Dedifferentiated amniotic fluid mesenchymal stem cell (primary cell): ENCODE measurements at regions not wholly inside any gene's neighbourhood (a gene's known extent, or its start where the extent isn't known, plus 50 kb on each side); places are given as distances from the start of the nearest gene placed in this dataset.

Source experiments
- DNase-seq: peaks from one replicate; pipeline ENCODE4 v3.0.0-alpha.2; 2016; ENCODE audit errors: extremely low spot score

DNA sequence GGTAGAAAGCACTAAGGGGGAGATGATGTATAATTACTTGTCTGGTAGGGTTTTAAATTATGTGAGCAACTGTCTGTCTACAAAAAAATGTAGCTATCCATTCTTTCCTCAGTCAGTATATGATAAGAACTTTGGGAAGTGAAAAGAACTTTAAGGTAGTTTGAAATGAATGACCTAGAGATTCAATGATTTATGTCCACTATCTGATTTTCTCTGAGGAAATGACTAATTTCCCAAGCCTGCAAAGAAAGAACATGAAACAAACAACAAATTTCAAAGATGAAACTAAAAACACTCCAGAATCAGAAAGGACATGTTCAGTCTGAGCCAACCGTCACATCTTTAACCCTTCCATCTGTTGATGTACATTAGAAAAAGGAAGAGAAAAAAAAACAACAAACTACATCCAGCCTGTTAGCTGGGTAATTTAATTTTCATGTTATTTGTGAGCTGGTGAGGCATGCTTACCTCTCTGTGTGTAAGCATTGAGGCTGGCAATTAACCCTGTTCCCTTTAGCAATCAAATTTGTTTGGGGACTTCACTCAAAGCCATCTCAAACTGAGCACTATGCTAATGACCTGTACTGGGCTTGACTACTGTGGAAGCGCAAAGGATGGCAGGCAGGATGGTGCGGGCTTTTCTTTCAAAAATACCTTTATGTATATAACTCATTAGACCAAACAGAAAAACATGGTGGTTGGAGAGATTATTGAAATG, 220.1 kb downstream of the TUSC7 start:
- DNase-seq: no peak

DNA sequence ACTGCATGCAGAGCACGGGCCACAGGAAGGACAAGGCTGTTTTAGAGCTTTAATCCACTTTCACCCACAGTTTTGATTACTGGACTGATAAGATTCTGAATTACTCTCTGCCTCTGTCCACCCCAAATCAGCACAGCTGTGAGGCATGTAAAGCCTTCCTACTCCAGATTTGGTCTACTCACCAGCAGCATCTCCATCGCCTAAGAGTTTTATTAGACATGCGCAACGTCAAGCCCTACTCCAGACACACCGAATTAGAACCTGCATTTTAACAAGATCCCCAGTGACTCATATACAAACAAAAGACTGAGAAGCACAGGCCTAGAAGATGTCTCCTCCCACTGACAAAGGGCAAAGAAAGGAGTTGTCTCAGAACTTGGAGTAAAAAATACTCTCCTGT, 221.2 kb downstream of the TUSC7 start:
- no peak for DNase-seq

DNA sequence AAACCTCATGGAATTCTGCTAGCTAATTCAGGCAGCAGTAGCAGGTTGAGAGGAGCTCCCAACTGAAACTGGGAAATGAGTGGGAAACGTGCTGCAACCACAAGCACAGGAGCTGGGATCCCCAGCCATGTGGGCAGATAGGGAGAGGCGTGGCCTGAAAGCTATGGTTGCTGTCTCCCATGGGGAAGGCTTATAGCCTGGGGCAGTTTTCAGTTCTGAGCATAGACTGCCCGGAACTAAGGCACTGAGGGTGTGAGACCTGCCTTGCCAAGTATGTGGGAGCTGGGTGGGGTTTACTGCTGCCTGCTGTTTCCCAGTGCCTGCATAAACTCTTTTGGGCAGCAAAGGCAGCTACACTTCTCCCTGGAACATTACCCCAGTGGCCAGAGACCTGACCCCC, 229.5 kb downstream of the TUSC7 start:
- DNase-seq: no peak

DNA sequence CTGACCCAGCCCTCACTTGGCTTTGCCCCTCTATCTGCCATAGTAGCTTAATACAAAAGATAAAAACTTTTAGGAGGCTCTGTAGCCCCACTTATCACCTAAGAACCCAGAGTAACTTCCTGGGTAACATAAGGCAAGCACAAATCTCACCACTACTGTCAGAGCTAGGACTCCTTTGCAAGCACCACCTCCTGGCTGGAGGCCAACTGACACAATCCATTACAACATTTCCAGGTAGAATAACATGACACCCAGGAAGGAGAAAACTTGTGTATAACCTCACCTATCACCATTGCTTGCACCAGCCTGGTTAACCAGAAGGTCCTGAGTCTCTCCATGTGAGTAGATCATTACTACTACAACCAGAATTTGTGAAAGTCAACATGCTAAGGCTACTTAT, 230.0 kb downstream of the TUSC7 start:
- DNase-seq: no peak

DNA sequence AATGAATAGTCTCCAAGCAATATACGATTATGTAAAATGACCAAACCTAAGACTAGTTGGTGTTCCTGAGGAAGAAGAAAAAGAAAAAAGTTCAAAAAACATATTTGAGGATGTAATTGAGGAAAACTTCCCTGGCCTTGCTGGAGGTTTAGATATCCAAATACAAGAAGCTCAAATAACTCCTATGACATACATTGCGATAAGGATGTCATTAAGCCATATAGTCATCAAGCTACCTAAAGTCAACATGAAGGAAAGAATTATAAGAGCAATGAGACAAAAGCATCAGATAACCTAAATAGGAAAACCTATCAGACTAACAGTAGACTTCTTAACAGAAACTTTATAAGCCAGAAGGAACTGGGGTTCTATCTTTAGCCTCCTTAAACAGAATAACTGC, 231.1 kb downstream of the TUSC7 start:
- no peak for DNase-seq

DNA sequence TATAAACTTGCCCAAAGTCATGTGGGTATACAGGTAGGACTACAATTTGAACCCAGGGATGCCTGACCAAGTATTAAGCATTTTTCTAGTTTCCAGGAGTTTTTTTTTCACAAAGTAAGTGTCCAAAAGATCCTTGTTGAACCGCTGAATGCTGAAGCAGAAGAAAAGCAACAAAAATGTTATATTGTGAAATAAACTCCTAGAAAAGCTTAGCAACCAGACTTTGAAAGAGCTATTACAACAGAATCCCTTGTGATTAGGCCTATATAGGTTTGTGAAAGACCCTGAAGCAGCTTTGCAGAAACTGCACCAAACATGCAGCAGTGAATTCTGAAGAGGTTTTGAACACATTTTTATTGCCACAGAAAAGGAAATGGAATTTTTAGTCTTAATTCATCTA, 236.8 kb downstream of the TUSC7 start:
- DNase-seq: no peak

DNA sequence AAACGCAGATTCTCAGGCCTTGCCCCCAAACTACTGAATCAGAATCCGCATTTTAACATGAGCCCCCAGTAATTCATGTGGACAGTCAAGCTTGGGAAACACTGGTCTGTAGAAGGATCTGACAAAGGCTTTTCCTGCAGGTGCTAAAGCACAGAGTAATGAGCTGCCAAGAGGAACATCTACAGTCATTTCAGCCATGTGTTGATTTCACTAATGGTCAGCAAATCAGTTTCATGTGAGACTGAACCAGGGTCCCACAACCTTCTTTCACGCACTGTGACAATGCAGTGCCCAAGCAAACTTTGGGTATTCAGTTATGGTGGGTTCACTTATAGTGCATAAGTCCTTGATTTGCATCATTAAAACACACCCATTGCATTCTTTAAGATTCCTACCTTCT, 237.6 kb downstream of the TUSC7 start:
- DNase-seq: no peak

DNA sequence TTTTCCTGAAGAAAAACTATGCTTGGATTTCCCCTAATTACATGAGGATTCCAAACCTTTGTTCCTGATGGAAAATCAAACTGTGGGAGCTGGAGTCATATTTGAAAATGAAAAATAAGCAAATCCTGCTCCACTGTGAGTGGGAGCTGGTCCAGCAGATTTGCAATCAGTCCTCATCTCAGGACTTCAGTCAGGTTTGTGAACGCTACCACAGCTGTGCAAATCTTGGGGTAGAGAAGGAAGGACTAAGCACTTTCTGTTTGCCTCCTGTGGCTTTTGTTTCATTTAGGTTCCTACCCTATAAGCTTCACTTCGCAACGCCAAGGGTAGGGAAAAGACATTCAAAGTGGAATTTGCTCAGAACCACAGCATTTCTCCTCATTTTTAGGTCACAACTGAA, 238.2 kb downstream of the TUSC7 start:
- DNase-seq: no peak

DNA sequence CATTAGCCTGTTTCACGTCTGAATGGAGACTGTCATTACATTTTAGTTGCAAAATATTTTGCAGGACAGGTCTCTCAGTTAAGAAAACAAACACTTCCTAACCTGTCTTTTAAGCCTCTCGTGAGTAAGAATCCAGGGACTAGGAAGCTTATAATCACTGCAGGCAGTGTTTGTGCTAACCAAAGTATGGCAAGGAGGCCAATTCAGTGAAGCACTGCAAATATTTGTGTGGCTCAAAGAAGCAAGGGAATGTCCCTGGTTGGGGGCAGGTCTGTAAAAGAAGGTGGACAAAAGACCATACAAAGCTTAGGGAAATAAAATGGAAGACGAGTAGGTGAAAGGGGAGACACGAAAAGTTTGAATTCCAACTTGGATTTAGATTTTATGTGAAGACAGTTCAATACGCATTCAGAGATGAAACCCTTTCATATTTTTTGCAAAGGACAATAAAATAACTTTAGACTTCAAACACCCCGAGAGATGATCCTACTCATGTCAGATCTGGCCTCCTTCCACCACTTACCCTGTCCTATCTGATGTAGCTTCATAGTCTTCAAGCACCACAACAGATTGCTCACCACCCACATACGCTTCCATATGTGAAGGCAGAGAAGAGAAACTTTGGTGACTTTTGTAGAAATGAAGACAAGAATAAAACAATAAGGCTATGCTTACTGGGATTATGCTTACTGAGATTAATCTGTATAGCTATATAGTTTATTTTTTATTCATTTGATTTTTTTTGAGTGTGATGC, 240.9 kb downstream of the TUSC7 start:
- DNase-seq: no peak

DNA sequence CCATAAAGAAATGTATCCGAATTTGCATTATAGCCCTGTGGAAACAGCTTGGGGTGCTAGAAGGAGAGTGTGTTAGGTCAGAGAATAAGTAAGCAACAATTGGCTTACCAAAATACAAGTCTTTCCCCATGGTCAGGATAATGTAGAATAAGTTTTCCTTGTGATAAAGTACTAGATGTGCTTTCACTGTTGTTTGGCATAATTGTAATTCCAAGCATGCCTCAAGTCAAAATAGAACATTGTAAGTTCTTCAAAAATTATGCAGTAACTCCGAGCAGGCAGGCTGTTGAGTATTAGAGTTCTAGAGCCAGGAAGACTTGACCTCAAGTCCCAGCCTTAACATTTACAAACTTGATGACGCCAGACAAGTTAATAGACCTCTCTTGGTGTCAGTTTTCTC, 242.0 kb downstream of the TUSC7 start:
- DNase-seq: peak; percentile 31

DNA sequence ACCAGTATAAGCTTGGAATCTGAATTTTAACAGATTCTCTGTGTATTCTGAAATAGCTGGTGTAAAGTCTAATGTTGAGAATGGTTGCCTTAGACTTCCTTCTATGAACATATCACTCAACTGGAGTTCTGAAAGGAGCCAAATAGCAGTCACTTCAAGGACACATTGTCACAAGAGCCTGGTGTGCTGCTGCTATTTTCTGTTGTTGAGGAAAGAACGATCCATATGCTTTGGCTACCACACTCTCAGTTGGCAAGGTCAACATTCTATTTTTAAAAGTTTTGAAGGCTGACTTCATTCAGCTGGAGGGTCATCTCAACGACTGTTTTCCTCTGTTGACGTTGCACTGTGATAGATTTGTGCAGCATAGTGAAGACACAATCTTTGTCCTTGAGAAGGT, 248.7 kb downstream of the TUSC7 start:
- no peak for DNase-seq

DNA sequence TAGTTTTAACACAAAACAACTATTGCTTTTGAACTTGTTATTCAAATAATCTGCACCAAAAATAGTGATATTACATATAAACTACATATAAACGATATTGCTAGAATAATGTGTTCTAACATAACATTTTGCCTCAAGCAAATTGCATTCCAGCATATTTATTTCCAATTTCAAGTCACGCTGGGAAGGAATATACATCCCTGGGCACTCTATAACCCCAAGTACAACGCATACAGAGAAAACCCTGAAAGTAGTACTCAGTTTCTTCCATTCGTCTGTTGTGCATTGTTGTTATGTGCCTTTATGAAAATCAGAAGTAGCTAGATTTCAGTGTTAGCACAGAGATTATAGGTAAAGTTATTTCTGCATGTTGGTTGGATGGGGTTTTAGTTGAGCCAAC, 251.5 kb downstream of the TUSC7 start:
- no peak for DNase-seq

DNA sequence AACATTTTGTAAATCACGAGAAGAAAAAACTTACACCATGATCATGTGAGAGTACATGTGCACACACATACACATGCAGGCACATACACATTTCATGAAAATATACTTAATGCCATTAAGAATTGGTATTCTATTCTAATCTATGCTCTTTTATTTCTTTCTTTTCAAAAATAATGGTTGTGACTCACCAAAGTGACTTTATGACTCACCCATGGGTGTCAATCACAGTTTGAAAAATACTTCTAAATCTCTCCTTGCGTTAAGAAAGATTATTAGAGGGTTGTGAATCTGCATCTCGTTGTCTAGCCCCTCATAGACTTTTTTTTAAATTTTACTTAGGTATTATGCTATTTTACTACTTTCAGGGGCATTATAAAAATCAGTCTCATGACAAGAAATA, 254.2 kb downstream of the TUSC7 start:
- no peak for DNase-seq

DNA sequence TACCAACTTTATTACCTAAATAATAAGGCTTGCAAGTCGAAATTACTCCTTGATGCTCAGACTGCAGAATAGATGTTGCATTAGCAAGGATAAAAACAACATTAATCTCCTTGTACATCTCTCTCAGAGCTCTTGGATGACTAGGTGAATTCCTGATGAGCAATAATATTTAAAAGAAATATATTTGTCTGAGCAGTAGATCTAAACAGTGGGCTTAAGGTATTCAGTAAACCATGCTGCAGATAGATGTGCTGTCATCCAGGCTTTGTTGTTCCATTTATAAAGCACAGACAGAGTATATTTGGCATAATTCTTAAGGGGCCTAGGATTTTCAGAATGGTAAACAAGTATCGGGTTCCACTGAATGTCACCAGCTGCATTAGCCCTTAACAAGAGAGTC, 257.1 kb downstream of the TUSC7 start:
- no peak for DNase-seq

DNA sequence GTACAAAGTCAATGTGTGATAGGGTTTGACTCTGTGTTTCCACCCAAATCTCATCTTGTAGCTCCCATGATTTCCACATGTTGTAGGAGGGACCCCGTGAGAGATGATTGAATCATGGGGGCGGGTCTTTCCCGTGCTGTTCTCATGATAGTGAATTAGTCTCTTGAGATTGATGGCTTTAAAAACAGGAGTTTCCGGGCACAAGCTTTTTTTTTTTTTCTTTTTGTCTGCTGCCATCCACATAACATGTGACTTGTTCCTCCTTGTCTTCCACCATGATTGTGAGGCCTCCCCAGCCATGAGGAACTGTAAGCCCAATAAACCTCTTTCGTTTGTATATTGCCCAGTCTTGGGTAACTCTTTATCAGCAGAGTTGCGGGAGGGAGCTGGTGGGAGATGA, 259.6 kb downstream of the TUSC7 start:
- DNase-seq: no peak

DNA sequence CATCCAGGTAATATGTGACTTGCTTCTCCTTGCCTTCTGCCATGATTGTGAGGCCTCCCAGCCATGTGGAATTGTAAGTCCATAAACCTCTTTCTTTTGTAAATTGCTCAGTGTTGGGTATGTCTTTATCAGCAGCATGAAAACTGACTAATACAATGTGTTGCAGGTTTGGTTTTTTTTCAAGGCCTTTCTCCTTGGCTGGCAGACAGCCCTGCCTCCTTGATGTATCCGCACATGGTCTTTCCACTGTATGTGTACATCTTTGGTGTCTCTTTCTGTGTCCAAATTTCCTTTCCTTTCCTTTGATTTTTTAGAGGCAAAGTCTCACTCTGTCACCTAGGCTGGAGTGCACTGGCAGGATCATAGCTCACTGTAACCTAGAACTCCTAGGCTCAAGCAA, 260.1 kb downstream of the TUSC7 start:
- DNase-seq: no peak

DNA sequence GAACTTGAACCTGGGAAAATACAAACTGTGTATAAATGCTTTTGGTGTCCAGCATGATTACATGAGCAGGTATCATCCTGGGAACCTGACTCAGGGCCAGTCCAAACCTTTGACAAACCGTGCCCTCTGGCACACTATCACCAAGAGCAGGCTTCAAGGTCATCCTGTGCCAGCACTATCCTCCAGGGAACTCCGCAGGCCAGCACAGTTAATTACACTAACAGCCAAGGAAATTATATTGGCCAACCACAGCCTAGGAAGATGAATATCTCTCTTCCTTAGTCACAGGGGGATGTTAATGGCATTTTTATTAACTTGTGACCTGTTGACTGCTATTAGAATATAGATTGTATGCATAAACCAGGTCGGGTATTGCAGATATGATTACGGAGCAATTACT, 262.0 kb downstream of the TUSC7 start:
- DNase-seq: no peak

DNA sequence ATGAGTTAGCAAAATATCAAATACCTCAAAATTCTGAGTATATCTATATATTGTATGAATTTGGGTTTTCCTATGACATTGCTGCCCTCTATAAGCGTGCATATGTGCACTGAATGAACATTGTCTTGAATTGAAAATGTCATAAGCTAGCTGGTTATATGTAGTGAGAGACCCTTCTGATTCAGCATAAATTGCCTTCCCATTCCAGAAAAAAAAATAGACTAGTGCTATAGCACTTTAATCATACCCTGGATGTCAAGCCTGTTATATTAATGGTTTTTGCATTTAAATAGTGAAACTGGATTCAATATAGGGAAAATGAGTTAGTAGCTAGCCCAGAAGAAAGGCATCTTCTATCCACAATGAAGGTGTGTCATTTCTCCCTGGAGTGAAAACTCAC, 265.1 kb downstream of the TUSC7 start:
- no peak for DNase-seq

DNA sequence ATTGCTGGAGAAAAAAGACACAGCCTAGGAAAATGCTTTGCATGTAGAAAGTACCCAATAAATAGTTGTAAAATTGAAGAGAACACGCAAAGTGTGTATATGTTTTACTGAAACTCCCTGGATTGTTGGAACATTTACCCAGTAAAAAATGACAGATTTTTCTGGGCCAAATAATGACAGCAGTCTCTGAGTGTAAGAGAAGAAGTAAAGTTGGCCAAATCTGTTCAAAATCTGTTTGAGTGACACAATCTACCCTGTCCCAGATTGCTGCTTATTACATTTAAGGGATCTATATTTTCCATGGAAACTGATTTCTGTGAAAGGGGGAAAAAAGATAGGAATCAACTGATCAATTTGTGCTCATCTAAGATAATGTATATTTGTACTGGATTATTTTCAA, 267.9 kb downstream of the TUSC7 start:
- DNase-seq: no peak

DNA sequence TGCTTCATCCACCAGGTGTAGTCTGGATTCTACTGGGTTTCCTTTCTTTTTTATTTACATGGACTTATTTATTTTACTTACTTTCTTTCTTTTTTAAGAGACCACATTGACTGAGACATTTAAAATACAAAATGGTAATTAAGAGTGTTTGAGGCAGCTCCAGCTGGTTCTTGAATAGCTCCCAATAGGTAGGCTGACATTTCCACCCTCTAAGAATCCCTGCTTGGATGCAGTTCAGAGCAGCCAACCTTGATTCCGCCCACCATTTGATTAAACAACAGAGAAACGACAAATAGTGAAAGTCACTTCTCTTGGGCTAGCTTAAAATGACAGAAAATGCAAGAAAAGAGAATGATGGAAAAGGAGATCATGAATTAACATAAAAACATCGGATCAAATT, 270.5 kb downstream of the TUSC7 start:
- no peak for DNase-seq

DNA sequence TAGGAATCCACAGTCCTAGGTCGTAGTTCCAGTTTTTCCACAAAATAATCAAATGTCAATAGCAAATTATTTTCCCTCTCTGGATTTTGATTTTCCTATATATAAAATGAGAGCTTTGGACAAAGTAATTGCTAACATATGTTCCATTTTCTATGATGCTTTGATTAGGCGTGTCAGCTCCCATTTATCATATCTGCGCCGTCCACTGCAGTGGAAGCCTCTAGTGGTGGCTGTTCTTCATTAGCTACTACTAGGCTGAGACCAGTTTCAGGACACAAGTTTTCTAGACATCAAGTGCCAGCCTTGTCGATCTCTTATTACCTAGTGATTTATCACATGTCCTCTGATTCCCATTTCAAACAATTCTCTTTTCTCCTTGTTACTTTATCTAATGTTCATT, 271.5 kb downstream of the TUSC7 start:
- DNase-seq: no peak

DNA sequence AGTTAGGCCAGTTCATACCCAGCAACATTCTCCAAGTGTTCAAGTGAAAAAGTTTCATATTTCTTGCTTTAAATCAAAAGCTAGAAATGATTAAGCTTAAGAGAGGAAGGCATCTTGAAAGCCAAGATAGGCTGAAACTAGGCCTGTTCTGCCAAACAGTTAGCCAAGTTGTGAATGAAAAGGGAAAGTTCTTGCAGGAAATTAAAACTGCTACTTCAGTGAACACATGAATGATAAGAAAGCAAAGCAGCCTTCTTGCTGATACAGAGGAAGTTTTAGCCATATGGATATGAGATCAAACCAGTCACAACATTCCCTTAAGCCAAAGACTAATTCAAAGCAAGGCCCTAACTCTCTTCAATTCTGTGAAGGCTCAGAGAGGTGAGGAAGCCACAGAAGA, 274.7 kb downstream of the TUSC7 start:
- DNase-seq: no peak

DNA sequence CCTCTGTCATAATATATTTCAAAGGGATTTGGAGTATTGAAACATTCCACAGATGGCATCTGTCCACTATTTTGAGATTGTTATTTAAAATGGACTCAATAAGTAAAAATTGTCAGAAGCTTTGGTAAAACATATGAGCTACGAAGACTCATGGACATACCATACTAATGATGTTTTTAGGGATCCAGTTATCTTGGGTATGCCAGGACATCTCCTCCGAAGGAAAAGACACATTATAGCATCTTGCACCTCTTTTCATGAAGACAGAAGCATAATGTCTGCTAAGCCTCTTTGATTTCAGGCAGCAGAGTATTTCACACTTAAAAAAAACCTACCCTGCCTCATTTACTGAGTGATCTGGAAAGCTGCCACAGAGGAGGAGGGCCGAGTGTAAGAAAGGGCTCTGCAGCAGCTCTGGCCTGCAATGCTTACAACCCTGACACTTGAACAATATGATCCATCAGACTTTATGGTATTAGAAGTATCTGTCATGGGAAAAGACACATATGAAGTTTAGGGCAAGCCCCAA, 284.8 kb downstream of the TUSC7 start:
- no peak for DNase-seq

DNA sequence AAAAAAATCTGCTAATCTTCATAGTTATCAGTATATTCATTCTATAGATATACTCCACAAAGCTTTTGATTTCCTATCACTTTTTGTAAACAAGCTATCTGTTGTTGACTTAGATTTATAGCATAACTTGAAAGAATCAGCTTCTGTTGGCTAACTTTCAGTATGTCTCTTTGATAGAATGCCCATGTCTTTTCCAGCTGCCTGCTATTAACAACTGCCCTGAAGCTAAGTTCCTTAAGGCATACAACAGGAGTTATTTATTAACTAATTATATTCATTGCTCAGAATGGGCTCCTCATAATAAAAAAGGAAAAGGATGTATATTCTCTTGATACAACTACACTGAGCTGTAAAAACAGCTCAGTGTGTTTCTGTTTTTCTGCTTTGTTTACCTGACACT, 293.9 kb downstream of the TUSC7 start:
- DNase-seq: no peak
